ENCODE measurements at regions not wholly inside any gene's neighbourhood (a gene's known extent, or its start where the extent isn't known, plus 50 kb on each side); places are given as distances from the start of the nearest gene placed in this dataset.

- TF ChIP-seq YY1 (IDR thresholded peaks at IDR 0.05; ENCODE audit: insufficient read depth, insufficient read length) (no peak), ZNF274 (IDR thresholded peaks at IDR 0.05; ENCODE audit: low read depth, low read length) (no peak)
Measured at GRCh38 chr1:59066236-59066635, 230.7 kb upstream of the FGGY start.
